ENCODE measurements at regions not wholly inside any gene's neighbourhood (a gene's known extent, or its start where the extent isn't known, plus 50 kb on each side); places are given as distances from the start of the nearest gene placed in this dataset.

DNA sequence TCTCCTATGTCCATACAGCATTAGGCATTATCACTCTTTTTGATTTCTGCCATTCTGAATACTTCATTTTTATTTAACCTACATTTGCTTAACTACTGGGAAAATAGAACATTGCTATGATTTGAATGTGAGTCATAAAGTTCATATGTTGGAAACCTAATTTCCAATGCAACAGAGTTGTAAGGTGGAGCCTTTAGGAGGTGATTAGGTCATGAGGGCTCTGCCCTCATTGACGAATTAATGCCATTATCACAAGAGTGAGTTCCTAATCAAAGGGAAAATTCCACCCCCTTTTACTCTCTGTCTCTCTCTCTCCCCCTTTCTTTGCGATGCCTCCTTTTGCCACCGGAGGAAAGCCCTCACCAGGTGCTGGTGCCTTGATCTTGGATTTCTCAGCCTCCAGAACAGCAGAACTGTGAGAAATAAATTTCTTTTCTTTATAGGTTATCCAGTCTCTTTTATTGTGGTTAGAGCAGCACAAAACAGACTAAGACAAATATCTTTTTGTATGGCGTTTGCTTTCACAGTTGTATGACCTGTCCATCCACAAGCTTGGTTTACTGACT is 180.1 kb upstream of the ARID2 start:
- Histone ChIP-seq H3K4me2 (ENCODE audit: low read depth, low read length) (no peak overlapping the region), H3K4me3 (replicated peaks in 1 of 3; ENCODE audit: insufficient read depth in 1 of 3, low read depth in 2 of 3, low read length in 3 of 3) (no peak overlapping the region), H3K4me1 (ENCODE audit: insufficient read depth, low read length) (no peaks in the 10 kb centered on the region), H3K27me3 (ENCODE audit: control insufficient read depth in 1 of 2, insufficient read depth in 2 of 2, low read length in 2 of 2) (peaks cover 0 to 19% of the 10 kb centered on the region in 2 experiments; a peak in 3 of 5 replicates), H3K27ac (ENCODE audit: extremely low read length, insufficient read depth, low read length) (no peak overlapping the region), H2AFZ (ENCODE audit: low read length) (no peak overlapping the region), H4K20me1 (ENCODE audit: insufficient read depth, low read length) (no peaks in the 10 kb centered on the region), H3K9ac (ENCODE audit: insufficient read depth, low read depth, low read length) (no peak overlapping the region), H3K36me3 (replicated peaks in 1 of 2; ENCODE audit: control insufficient read depth in 1 of 2, insufficient read depth in 2 of 2, low read length in 2 of 2) (no peaks in the 10 kb centered on the region), H3K9me3 (ENCODE audit: low read length) (no peaks in the 10 kb centered on the region), H3K79me2 (ENCODE audit: insufficient read depth, low read length) (no peaks in the 10 kb centered on the region)
- 2% methylated on average over 4 of the region's 4 CpGs for WGBS (ENCODE audit: low lambda C conversion rate)
- CTCF ChIA-PET (ENCODE audit: low intra/inter-chr PET ratio, low total read pairs) = no interaction called here
- DNase-seq (ENCODE audit: low spot score) (no peak), ATAC-seq (no peak), FAIRE-seq (no peak)
- POLR2A ChIA-PET = no interaction called here
- BruUV-seq (replicated peaks) = no TSS peak
- in situ Hi-C loops (cut with HindIII; ENCODE audit: extremely low pct_ligation_motif_present, low pct_unique_long_range_greater_than_20kb) (loop anchor here (25.0 kb wide), 1 partner anchor 338 kb away; no protein-coding TSS in a partner anchor), intact Hi-C loops (cut with micrococcal nuclease; ENCODE audit: unreplicated experiment) (no loop called here)
- no peak for TF ChIP-seq ZNF3 (CRISPR knock-in tag; IDR thresholded peaks at IDR 0.05)
- TF ChIP-seq SALL2 (CRISPR knock-in tag; IDR thresholded peaks at IDR 0.05) = no peak
- no peak for TF ChIP-seq FOXK1 (CRISPR knock-in tag; IDR thresholded peaks at IDR 0.05; ENCODE audit: borderline replicate concordance, low read depth)
- TF ChIP-seq, protein P1, sequence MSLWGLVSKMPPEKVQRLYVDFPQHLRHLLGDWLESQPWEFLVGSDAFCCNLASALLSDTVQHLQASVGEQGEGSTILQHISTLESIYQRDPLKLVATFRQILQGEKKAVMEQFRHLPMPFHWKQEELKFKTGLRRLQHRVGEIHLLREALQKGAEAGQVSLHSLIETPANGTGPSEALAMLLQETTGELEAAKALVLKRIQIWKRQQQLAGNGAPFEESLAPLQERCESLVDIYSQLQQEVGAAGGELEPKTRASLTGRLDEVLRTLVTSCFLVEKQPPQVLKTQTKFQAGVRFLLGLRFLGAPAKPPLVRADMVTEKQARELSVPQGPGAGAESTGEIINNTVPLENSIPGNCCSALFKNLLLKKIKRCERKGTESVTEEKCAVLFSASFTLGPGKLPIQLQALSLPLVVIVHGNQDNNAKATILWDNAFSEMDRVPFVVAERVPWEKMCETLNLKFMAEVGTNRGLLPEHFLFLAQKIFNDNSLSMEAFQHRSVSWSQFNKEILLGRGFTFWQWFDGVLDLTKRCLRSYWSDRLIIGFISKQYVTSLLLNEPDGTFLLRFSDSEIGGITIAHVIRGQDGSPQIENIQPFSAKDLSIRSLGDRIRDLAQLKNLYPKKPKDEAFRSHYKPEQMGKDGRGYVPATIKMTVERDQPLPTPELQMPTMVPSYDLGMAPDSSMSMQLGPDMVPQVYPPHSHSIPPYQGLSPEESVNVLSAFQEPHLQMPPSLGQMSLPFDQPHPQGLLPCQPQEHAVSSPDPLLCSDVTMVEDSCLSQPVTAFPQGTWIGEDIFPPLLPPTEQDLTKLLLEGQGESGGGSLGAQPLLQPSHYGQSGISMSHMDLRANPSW (CRISPR knock-in tag; IDR thresholded peaks at IDR 0.05; ENCODE audit: borderline replicate concordance) = no peak
- TF ChIP-seq, protein P2, sequence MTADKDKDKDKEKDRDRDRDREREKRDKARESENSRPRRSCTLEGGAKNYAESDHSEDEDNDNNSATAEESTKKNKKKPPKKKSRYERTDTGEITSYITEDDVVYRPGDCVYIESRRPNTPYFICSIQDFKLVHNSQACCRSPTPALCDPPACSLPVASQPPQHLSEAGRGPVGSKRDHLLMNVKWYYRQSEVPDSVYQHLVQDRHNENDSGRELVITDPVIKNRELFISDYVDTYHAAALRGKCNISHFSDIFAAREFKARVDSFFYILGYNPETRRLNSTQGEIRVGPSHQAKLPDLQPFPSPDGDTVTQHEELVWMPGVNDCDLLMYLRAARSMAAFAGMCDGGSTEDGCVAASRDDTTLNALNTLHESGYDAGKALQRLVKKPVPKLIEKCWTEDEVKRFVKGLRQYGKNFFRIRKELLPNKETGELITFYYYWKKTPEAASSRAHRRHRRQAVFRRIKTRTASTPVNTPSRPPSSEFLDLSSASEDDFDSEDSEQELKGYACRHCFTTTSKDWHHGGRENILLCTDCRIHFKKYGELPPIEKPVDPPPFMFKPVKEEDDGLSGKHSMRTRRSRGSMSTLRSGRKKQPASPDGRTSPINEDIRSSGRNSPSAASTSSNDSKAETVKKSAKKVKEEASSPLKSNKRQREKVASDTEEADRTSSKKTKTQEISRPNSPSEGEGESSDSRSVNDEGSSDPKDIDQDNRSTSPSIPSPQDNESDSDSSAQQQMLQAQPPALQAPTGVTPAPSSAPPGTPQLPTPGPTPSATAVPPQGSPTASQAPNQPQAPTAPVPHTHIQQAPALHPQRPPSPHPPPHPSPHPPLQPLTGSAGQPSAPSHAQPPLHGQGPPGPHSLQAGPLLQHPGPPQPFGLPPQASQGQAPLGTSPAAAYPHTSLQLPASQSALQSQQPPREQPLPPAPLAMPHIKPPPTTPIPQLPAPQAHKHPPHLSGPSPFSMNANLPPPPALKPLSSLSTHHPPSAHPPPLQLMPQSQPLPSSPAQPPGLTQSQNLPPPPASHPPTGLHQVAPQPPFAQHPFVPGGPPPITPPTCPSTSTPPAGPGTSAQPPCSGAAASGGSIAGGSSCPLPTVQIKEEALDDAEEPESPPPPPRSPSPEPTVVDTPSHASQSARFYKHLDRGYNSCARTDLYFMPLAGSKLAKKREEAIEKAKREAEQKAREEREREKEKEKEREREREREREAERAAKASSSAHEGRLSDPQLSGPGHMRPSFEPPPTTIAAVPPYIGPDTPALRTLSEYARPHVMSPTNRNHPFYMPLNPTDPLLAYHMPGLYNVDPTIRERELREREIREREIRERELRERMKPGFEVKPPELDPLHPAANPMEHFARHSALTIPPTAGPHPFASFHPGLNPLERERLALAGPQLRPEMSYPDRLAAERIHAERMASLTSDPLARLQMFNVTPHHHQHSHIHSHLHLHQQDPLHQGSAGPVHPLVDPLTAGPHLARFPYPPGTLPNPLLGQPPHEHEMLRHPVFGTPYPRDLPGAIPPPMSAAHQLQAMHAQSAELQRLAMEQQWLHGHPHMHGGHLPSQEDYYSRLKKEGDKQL (CRISPR knock-in tag; IDR thresholded peaks at IDR 0.05; ENCODE audit: low read depth) = no peak
